ENCODE measurements at regions not wholly inside any gene's neighbourhood (a gene's known extent, or its start where the extent isn't known, plus 50 kb on each side); places are given as distances from the start of the nearest gene placed in this dataset.

GRCh38 chr4:175951794-175952193 is 113.8 kb upstream of the WDR17 start:
- DNase-seq: peak; percentile 3

DNA sequence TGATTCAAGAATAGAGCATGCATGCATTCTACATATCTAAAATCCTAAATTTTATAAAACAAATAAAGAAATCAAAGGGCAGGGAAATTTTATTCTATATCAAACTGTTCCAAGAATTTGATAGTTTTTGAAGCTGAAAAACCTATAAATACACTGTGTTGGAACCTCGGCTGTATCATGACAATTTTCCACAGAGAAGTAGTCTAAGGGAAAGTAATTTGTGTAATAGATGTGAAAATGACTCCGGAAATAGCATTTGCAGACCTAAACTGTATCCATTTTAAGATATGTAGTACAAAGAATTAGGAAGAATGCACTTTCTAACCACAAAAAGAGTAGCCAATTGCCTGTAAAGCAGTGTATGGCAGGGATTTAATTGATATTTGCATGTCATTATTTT is 112.5 kb upstream of the WDR17 start:
- no peak for DNase-seq

DNA sequence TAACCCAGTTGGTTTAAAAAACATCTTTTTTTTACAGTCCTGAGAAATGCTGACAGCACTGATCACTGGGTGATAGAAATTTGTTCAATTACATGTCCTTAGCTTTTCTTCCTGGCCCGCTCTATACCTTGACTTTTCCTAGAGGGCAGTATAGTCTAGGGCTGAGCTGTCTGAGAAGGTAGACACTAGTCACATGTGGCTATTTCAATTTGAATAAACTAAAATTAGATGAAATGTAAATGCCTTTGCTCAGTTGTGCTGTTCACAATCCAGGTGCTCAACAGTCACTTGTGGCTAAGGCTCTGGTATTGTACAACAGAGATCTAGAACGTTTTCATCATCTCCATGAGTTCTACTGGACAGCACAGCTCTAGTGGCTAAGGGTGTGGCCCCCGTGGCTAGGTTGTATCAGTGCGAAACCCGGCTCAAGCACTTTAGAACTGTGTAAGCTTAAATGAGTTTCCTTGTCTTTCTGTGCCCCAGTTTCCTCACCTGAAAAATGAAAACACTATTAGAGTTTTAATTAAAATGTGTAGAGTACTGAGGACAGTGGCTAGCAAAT is 111.6 kb upstream of the WDR17 start:
- no peak for DNase-seq

DNA sequence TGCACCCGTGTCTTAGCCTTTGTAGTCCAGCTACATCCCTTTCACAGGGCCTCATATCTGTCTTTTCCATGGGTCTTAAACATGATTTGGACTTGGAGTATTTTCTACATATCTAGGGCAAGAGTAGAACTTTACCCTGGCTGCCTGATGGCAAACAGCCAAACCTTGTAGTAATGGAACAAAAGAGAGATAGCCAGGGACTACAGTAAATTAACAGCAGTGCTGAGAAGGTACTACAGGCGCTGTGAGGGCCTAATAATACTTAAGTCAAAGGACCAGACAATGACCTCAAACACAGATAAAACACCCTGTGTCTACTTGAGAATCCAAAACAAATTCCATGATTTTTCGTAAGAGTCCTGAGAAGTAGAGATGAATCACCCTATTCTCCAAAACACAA is 111.0 kb upstream of the WDR17 start:
- no peak for DNase-seq

- no peak for DNase-seq
These were observed 104.0 kb upstream of the WDR17 start for GRCh38 chr4:175961604-175962003.

GRCh38 chr4:175970072-175970471 is 95.6 kb upstream of the WDR17 start:
- DNase-seq: no peak

DNA sequence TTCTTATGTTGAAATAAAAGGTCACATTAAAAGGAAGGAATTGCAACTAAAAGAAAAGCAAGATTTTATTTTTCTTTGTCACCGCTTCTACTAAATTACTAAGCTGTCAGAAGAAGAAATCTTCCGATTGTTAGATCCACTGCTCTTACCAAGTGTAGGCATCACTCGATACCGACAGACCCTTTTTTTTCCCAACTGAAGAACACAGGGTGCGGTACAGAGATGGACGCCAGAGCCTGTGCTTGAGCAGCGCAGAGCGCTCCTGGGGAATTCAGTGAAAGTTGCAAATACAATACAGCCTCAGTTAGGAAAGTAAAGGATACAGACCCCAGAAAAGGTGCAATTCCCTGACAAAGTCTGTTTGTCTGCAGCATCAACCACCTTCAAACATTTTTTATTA is 94.9 kb upstream of the WDR17 start:
- DNase-seq: no peak

- DNase-seq: no peak
These were observed 94.1 kb upstream of the WDR17 start for GRCh38 chr4:175971388-175972179.

DNA sequence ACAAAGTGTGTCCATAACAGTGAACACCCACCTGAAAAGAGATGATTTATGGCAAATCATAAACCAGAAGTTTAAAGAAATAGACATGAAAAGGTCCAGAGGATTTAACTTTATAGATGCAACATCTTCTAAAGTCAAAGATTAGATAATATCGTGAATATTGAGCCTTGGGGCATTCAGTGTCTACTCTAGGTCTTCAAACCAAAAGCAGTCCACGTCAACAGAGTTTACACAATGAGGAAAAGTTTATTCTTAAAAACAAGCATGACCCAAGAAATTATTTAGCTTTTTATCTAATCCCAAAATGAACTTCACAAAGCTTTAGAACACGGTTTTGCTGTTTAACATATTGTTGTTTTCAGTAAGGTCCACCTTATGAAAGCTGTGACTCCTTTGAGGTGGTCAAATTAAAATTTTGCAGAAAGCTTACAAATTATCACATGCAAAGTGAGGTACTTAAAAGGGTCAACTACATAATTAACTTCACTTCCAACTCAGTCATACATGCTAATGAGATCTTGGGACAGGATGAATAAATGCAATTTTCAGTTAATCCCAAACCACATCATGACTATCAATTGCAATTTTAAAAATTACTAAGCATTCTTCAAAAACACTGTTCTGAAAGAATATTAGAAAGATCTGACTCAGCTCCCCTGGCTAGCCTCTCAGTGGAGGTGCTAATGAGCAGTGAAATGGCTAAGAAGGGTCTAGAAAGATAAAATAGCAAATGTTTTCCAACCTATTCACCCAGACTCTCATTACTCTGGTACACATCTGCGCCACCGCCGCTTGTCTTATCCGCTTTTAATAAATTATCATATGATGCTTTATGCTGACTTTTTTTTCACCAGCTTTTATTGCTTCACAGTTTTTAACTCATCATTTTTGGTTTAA is 92.4 kb upstream of the WDR17 start:
- no peak for DNase-seq

DNA sequence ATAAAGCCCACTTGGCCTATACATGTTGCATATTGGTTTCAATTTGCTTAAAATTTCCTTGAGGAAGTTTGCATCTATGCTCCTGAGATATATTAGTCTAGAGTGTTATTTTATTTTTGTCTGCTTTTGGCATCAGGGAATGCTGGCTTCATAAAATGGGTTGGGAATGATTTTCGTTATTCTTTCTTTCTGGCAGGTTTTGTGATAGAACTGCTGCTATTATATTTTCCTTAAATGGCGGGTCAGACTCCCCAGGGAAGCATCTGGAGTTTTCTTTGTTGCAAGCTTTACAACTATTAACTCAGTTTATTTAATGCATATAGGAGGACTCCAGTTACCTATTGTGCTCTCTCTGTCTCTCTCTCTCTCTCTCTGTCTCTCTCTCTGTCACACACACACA is 82.0 kb upstream of the WDR17 start:
- DNase-seq: no peak

DNA sequence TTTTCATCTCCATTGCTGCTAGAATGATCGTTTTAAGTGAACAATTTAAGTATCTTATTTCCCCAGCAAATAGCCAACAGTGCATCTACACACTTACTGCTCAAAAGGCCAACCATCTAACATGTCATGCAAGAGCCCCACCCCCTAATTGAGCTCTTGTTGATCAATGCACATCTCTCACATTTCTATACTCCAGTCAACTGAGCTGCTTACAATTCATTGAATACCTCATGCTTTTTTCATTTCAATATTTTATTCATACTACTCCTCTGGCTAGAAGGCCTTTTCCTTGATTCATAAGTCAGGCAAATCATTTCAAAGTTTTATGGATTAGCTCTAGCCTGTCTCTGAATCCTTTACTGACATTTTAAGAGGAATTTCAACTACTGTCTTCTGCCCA is 79.0 kb upstream of the WDR17 start:
- no peak for DNase-seq

DNA sequence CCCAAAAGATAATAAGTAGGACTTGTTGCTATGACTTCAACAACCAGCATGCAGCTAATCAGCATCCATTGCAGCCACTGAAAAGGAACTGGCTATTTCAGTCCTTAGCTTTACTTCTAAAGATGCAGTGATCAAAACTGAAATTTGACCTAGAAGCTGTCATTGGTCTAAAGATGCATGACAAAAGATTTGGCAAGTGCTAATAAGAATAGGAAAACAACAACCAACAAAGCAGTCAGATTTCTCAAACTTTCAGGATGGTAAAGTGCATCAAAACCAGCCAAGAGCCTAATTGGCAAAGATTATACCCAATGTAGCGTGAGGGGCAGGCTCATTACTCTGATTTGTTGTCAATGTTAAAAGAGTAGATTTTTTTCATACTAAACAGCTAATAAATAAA is 77.1 kb upstream of the WDR17 start:
- no peak for DNase-seq

GRCh38 chr4:175996206-175996605 is 69.4 kb upstream of the WDR17 start:
- no peak for DNase-seq

GRCh38 chr4:175997291-175997690 is 68.3 kb upstream of the WDR17 start:
- DNase-seq: no peak

DNA sequence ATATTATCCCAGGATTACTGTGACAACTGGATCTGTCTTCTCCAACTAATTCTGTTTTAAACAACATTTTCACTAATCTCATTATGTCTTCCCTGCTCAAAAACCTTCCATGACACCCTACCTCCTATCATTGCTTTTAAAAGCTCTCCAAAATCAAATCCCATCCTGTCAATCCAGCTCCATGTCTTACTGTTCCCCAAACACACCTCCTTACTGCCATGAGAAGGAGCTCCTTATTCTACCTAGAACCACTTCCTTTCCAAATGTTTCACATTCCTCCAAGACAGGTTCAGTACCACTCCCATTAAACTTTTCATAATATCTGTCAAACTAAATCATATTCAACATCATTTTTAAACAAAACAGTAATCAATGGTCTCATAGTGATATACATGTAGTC is 66.9 kb upstream of the WDR17 start:
- DNase-seq: no peak

DNA sequence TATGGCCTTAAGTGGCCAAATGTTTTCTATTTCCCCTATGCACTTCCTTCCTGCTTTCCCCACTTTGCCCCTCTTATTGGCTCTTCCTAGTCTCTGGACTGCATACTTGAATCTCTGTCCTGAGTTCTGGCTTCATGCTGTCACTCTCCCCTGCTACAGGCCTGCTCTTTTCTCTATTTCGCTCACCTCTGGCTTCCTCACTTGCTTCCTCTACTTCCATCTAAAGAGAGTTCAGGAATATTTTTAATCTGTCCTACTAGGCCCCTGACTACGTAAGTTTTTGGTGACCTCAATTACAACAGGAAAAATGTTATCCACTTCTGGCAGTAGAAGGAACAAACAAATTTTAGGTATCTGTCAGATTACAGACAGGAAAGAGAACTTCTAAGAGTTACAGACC is 65.7 kb upstream of the WDR17 start:
- no peak for DNase-seq

DNA sequence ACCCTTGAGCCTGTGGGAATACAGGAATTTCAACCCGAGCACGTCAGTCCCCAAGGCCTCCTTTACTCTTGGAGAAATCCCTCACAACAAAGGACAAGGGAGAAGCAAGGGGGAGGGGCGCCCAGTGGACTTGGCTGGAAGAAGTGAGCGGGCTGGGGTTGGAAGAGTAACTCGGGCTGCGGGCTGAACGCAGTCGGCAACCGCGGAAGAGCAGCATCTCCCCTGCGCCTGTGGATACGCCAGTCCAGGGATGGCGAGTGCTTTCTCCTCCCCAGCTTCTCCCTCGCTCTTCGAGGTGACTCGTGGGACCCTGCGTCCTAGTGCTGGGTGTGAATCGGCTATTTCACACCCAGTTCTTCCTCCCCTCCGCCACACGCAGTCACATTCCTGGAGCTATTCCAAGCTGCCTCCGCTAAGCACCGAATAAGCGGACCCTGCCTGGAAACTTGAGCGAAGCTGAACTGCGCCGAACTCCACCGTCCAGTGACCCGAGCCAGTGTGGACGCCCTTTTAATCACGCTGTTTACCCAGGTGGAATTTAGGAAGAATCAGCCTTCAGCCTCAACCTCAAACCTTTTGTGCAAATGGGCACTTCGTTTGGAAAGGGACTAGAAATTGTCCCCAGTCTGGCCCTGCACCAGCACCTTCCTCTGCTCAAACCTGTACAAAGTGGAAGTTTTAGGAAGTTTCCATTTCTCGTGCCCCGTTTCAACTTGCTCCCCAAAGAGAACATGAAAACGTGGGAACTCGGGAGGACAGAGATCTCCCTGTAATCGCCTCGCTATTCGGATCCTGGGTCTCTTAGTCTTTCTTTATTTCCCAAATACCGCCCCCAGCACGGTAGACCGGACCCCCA is 64.3 kb upstream of the WDR17 start:
- DNase-seq: peak; percentile 2

GRCh38 chr4:176002007-176002613 is 63.5 kb upstream of the WDR17 start:
- no peak for DNase-seq

DNA sequence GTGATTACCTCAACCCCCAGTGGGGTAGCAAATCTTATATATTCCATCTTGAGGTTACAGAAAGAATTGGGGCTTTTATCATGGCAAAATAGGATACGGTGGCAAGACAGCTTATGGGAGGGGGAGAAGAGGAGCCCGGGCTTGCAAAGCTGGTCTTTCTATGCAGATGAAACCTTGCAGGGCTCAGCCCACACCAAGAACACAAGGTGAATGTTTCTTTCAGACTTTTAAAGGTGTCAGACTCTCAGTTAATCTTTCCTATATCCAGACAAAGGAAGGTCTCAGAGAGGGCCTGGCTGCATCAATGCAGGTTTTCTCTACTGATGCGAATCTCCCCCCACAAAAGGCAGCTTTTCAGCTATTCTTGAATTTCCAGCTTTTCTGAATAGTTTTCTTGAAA is 59.9 kb upstream of the WDR17 start:
- no peak for DNase-seq

DNA sequence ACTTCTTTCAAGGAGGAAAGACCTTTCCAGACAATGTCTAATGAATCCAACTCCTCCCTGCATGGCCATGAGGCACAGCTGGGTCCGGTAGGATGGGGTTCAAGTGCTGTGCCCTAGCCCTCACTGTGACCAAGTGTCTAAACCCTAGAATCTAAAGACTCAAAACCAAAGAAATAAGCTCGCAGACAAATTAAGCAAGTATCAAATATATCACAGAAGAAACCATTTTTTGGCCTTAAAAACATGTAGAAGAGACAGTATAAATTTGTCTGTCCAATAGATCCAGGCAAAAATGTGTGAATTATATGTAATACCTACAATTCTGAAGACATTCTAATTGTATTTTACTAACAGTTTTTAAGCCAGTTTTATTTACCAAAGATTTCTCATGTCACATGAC is 56.4 kb upstream of the WDR17 start:
- no peak for DNase-seq

DNA sequence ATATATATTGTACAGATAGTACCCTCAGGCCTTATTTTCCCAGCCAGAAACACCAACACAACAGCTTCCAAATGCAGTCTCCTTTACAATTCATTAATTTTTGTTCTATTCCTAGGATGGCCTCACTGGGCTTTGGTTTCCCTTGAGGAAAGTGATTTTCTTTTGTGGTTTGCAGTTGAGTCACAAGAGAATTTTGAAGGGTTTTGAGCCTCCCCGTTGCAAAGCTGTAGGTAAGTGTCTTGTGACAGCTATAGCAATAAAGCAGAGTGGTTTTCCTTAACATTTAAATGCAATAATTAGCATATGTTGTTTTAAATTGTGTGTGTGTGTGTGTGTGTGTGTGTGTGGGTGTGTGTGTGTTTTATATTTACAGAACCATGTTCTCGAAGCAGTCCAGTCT is 54.1 kb upstream of the WDR17 start:
- DNase-seq: no peak

GRCh38 chr4:176013476-176014247 is 52.0 kb upstream of the WDR17 start:
- DNase-seq: no peak
